NCI-H1092 treated with DMSO at 0.1 percent for 48 hours (cell line): ENCODE measurements at regions not wholly inside any gene's neighbourhood (a gene's known extent, or its start where the extent isn't known, plus 50 kb on each side); places are given as distances from the start of the nearest gene placed in this dataset.
A peak's percentile ranks its signal among the peaks of the same experiment; 100 is the strongest.

Experiments
- DNase-seq: peaks from one replicate; lab custom pipeline; 2025; lab: John Stamatoyannopoulos, UW

GRCh38 chr14:26128931-26129671, 468.7 kb downstream of the NOVA1 start:
- DNase-seq = no peak

- no peak for DNase-seq
Observed at GRCh38 chr14:26124896-26125438, 472.9 kb downstream of the NOVA1 start.

- DNase-seq = no peak
Observed at GRCh38 chr14:26123459-26123858, 474.4 kb downstream of the NOVA1 start.

- no peak for DNase-seq
Observed at GRCh38 chr14:26121181-26121580, 476.7 kb downstream of the NOVA1 start.

GRCh38 chr14:26113911-26114640, 483.8 kb downstream of the NOVA1 start:
- DNase-seq = no peak

GRCh38 chr14:26104717-26105116, 493.1 kb downstream of the NOVA1 start:
- no peak for DNase-seq

GRCh38 chr14:26097852-26098251, 500.0 kb downstream of the NOVA1 start:
- no peak for DNase-seq

GRCh38 chr14:26088275-26088674, 509.6 kb downstream of the NOVA1 start:
- no peak for DNase-seq

GRCh38 chr14:26081043-26081442, 516.8 kb downstream of the NOVA1 start:
- no peak for DNase-seq

GRCh38 chr14:26078561-26078960, 519.3 kb downstream of the NOVA1 start:
- peak; percentile 75 for DNase-seq

- DNase-seq = no peak
Observed at GRCh38 chr14:26074892-26075291, 522.9 kb downstream of the NOVA1 start.

- no peak for DNase-seq
Observed at GRCh38 chr14:26070443-26070842, 527.4 kb downstream of the NOVA1 start.

GRCh38 chr14:26067786-26068459, 529.9 kb downstream of the NOVA1 start:
- DNase-seq = no peak

- DNase-seq = no peak
Observed at GRCh38 chr14:26067341-26067740, 530.5 kb downstream of the NOVA1 start.

- no peak for DNase-seq
Observed at GRCh38 chr14:26056036-26056616, 541.7 kb downstream of the NOVA1 start.

- DNase-seq = no peak
Observed at GRCh38 chr14:26032348-26032747, 565.5 kb downstream of the NOVA1 start.

- DNase-seq = no peak
Observed at GRCh38 chr14:26026384-26026783, 571.4 kb downstream of the NOVA1 start.

GRCh38 chr14:26023967-26024366, 573.9 kb downstream of the NOVA1 start:
- no peak for DNase-seq

GRCh38 chr14:26021759-26022158, 576.1 kb downstream of the NOVA1 start:
- no peak for DNase-seq

- DNase-seq = no peak
Observed at GRCh38 chr14:26017270-26017669, 580.6 kb downstream of the NOVA1 start.

GRCh38 chr14:26008290-26008689, 589.5 kb downstream of the NOVA1 start:
- no peak for DNase-seq

- no peak for DNase-seq
Observed at GRCh38 chr14:26004342-26004741, 593.5 kb downstream of the NOVA1 start.
